Activated B cell treated with CpG ODN at 0.5 μM for 24 hours (primary cell): ENCODE measurements at regions not wholly inside any gene's neighbourhood (a gene's known extent, or its start where the extent isn't known, plus 50 kb on each side); places are given as distances from the start of the nearest gene placed in this dataset.

Experiments used
- ATAC-seq: fragments of 200-7000 bp; cut with Tn5 transposase; one replicate; pipeline ENCODE4 v1.10.0; 2021; ENCODE audit warnings: low read depth, mild to moderate bottlenecking, moderate library complexity
- CTCF ChIA-PET: fragments of 350-600 bp; sonication (Branson Sonifier 250); formaldehyde crosslinking; loops from one replicate; lab custom pipeline; 2021; ENCODE audit warnings: antibody characterized with exemption; lab: Charles Lee
- POLR2A ChIA-PET: fragments of 350-600 bp; sonication (Branson Sonifier 250); formaldehyde crosslinking; loops from one replicate; lab custom pipeline; 2021; ENCODE audit warnings: antibody characterized with exemption; lab: Charles Lee
- DNase-seq: peaks from one replicate; pipeline ENCODE4 v3.0.0; 2022
- H3K27ac Mint-ChIP-seq: one replicate; pipeline ENCODE4 v1.8.0; 2020; ENCODE audit warnings: mixed read lengths
- H3K27me3 Mint-ChIP-seq: one replicate; pipeline ENCODE4 v1.8.0; 2021; ENCODE audit warnings: mixed read lengths
- H3K36me3 Mint-ChIP-seq: one replicate; pipeline ENCODE4 v1.8.0; 2021; ENCODE audit warnings: low read depth, mixed read lengths
- H3K4me1 Mint-ChIP-seq: one replicate; pipeline ENCODE4 v1.8.0; 2021; ENCODE audit warnings: mixed read lengths
- H3K4me3 Mint-ChIP-seq: one replicate; pipeline ENCODE4 v1.8.0; 2020; ENCODE audit warnings: mild to moderate bottlenecking, mixed read lengths
- H3K9me3 Mint-ChIP-seq: one replicate; pipeline ENCODE4 v1.8.0; 2020; ENCODE audit warnings: mixed read lengths
- intact Hi-C: fragments of 100-400 bp; cut with micrococcal nuclease; formaldehyde crosslinking; loops from one replicate; pipeline ENCODE4 v1.15.1; 2024
- TF ChIP-seq, protein P1 (sequence below): fragments of 200-600 bp; IDR thresholded peaks from one replicate; pipeline ENCODE4 v1.8.0; 2022; ENCODE audit warnings: antibody characterized with exemption, mild to moderate bottlenecking

DNA sequence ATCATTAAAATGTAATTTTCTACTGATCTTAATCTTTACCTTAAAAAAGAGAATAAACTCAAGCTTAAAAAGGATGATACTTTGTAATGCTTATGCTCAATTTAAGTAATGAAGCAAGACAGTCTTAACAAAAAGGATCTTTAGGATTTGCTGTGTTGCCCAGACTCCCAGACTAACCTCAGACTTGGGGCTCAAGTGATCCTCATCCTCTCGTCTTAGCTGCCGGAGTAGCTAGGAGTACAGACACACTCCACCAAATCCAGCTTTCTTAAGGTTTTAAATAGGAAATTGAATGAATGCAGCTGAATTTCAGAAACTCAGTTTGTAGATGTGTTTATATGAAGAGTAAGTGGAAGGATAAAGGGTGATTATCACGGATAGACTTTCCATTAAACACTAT lies 400.5 kb upstream of the DAB2 start:
- Mint-ChIP-seq H3K27ac (no peak overlapping the region), H3K4me3 (no peak overlapping the region), H3K4me1 (no peaks in the 10 kb centered on the region), H3K27me3 (no peaks in the 10 kb centered on the region), H3K9me3 (no peaks in the 10 kb centered on the region), H3K36me3 (no peaks in the 10 kb centered on the region)
- intact Hi-C loops, result no loop called here
- POLR2A ChIA-PET, result no interaction called here
- DNase-seq (no peak), ATAC-seq (no peak)
- CTCF ChIA-PET, result no interaction called here
- TF ChIP-seq, protein P1, sequence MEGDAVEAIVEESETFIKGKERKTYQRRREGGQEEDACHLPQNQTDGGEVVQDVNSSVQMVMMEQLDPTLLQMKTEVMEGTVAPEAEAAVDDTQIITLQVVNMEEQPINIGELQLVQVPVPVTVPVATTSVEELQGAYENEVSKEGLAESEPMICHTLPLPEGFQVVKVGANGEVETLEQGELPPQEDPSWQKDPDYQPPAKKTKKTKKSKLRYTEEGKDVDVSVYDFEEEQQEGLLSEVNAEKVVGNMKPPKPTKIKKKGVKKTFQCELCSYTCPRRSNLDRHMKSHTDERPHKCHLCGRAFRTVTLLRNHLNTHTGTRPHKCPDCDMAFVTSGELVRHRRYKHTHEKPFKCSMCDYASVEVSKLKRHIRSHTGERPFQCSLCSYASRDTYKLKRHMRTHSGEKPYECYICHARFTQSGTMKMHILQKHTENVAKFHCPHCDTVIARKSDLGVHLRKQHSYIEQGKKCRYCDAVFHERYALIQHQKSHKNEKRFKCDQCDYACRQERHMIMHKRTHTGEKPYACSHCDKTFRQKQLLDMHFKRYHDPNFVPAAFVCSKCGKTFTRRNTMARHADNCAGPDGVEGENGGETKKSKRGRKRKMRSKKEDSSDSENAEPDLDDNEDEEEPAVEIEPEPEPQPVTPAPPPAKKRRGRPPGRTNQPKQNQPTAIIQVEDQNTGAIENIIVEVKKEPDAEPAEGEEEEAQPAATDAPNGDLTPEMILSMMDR, result no peak

DNA sequence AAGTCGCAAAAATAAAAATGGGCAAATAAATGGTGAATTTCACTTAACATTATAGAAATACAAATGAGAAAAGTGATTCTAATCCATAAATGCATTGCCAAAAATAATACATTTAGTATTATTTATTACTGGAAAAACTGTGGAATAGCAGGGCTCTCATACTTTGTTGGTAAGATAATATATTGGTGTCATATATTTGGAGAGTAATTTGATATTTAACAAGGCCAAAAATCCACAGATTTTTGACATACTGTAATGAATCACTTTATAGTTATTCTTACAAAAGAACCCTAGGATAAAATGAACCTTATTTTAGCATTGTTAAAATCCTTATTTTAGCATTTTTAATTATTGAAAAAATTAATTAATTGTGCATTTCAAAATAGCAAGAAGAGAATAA lies 397.2 kb upstream of the DAB2 start:
- Mint-ChIP-seq H3K9me3 (peaks cover 2% of the 10 kb centered on the region), H3K4me1 (no peaks in the 10 kb centered on the region), H3K27me3 (no peaks in the 10 kb centered on the region), H3K36me3 (no peaks in the 10 kb centered on the region), H3K27ac (no peak overlapping the region), H3K4me3 (no peak overlapping the region)
- CTCF ChIA-PET, result no interaction called here
- TF ChIP-seq, protein P1, result no peak
- intact Hi-C loops, result no loop called here
- ATAC-seq (no peak), DNase-seq (no peak)
- POLR2A ChIA-PET, result no interaction called here

DNA sequence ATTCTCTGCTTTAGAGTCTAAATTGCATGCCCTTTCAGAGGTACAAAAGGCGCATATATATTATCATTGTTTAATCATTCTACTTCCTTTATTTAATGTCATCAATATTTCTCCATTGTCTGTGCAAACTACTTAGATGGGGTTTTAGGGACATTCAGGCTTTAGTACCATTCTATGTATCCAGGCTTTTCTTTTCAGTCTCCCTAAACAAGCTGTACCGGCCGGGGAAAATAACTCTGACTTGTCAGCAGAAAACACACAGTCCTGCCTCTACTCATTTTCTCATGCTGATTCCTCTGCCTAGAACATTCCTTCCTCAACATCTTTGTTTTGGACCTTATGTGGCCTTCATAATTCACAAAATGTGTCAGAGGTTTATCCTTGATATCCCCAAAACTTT lies 392.1 kb upstream of the DAB2 start:
- Mint-ChIP-seq H3K27me3 (peaks cover 4% of the 10 kb centered on the region), H3K36me3 (no peaks in the 10 kb centered on the region), H3K9me3 (peaks cover 2% of the 10 kb centered on the region), H3K27ac (no peak overlapping the region), H3K4me3 (no peak overlapping the region), H3K4me1 (no peaks in the 10 kb centered on the region)
- POLR2A ChIA-PET, result no interaction called here
- no peak for DNase-seq
- no peak for ATAC-seq
- TF ChIP-seq, protein P1, result no peak
- CTCF ChIA-PET, result no interaction called here
- intact Hi-C loops, result no loop called here

DNA sequence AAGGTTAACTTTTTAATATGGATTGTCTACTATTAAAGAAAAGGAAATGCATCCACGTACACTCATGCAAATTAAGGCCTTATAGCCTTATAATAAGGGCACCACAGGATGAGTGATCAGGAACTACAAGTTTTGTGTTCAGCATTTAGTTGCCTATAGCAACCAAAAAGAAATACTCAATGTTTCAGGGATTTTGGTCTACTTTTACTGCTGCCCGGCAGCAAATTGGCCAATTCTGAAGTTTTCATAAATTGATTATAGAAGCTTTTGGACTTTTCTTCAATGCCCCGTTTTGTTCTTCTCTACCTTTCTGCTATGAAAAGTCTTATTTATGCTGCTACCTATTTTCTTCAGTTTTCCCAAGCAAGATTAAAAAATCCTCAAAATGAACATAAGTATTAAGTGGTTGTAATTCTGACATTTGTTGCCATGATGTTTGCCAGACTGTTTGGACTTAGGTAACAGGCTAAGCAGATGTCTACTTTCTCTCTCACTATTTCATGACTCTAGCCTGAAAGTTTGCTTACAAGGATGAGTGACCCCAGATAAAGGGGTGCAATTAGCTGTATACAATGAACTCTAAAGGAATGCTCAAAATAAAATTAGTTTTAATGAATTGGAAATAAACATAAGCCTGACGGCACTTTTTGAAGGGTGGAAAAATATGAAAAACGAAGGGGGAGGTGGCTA lies 391.5 kb upstream of the DAB2 start:
- no peak for ATAC-seq
- Mint-ChIP-seq H3K36me3 (no peaks in the 10 kb centered on the region), H3K4me3 (no peak overlapping the region), H3K27ac (no peak overlapping the region), H3K27me3 (peaks cover 4% of the 10 kb centered on the region), H3K9me3 (peaks cover 2% of the 10 kb centered on the region), H3K4me1 (no peaks in the 10 kb centered on the region)
- ChIA-PET POLR2A (no interaction called here), CTCF (no interaction called here)
- intact Hi-C loops, result no loop called here
- no peak for DNase-seq
- TF ChIP-seq, protein P1, result no peak

DNA sequence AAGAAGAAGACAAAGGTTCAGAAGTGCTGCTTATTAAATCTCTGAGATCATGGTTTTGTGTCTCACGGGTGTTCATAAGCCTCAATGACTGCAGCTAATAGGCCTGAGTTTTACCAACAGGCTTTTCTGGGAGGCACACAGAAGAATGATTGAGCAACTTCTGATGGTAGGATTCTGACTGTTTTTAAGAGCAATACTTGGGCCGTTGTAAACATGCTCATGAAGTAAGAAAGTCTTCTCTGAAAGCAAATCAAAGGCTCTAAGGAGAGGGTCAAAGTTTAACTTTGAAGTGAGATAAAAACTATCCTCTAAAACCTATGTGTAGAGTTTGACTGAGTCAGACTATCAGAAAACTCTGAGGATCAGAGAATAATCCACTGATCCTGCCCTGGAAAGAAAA lies 390.9 kb upstream of the DAB2 start:
- Mint-ChIP-seq H3K9me3 (peaks cover 2% of the 10 kb centered on the region), H3K4me3 (no peak overlapping the region), H3K4me1 (no peaks in the 10 kb centered on the region), H3K36me3 (no peaks in the 10 kb centered on the region), H3K27ac (no peak overlapping the region), H3K27me3 (peaks cover 4% of the 10 kb centered on the region)
- CTCF ChIA-PET, result no interaction called here
- no peak for DNase-seq
- ATAC-seq, result no peak
- TF ChIP-seq, protein P1, result no peak
- intact Hi-C loops, result no loop called here
- POLR2A ChIA-PET, result no interaction called here
